ENCODE measurements at regions not wholly inside any gene's neighbourhood (a gene's known extent, or its start where the extent isn't known, plus 50 kb on each side); places are given as distances from the start of the nearest gene placed in this dataset.

- TF ChIP-seq TCF7 (CRISPR knock-in tag; IDR thresholded peaks at IDR 0.05; ENCODE audit: low read depth) (no peak), CTCF (IDR thresholded peaks at IDR 0.05) (no peak), JUN (CRISPR knock-in tag; IDR thresholded peaks at IDR 0.05) (no peak)
Measured at GRCh38 chr19:29397748-29398147, 128.0 kb upstream of the VSTM2B start.

Measured in WTC11 (cell line).